ENCODE measurements at regions not wholly inside any gene's neighbourhood (a gene's known extent, or its start where the extent isn't known, plus 50 kb on each side); places are given as distances from the start of the nearest gene placed in this dataset.

GRCh38 chr6:150535818-150536220, 63.9 kb upstream of the PLEKHG1 start:
- no peak for DNase-seq (ENCODE audit: extremely low spot score)
- 97% methylated on average over 1 of the region's 1 CpG for WGBS
- Histone ChIP-seq H3K36me3 (ENCODE audit: insufficient read depth) (no peaks in the 10 kb centered on the region), H3K27ac (ENCODE audit: low read depth) (no peak overlapping the region), H3K4me1 (ENCODE audit: insufficient read depth) (no peaks in the 10 kb centered on the region), H3K4me3 (ENCODE audit: low read depth, low read length) (no peak overlapping the region)

DNA sequence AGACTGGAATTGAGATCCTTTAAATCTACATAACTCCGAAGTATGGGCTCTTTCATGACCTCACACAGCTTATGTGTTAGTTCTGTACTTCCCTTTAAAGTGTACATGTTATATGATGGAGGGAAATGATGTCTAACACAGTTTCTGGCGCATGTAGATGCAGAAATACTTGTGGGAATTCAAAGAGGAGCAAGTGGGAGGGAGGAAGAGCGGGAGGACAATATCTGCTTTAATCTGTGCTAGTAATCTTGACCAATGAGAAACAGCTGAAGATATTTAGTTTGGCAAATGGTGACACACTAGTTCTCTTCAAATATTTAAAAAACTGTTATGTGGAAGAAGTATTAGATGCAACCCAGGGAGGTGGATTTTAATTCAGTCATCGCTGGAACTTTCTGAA, 62.9 kb upstream of the PLEKHG1 start:
- 88% methylated on average over 4 of the region's 4 CpGs for WGBS
- no peak for DNase-seq (ENCODE audit: extremely low spot score)
- no peak overlapping the region for H3K4me3 ChIP-seq (ENCODE audit: low read depth, low read length)
- no peaks in the 10 kb centered on the region for H3K4me1 ChIP-seq (ENCODE audit: insufficient read depth)
- no peak overlapping the region for H3K27ac ChIP-seq (ENCODE audit: low read depth)
- H3K36me3 ChIP-seq (ENCODE audit: insufficient read depth) = no peaks in the 10 kb centered on the region

- DNase-seq (ENCODE audit: extremely low spot score) = no peak
- Histone ChIP-seq H3K4me1 (ENCODE audit: insufficient read depth) (no peaks in the 10 kb centered on the region), H3K27ac (ENCODE audit: low read depth) (no peak overlapping the region), H3K36me3 (ENCODE audit: insufficient read depth) (no peaks in the 10 kb centered on the region), H3K4me3 (ENCODE audit: low read depth, low read length) (no peak overlapping the region)
- 68% methylated on average over 4 of the region's 4 CpGs for WGBS
These were observed 62.2 kb upstream of the PLEKHG1 start for GRCh38 chr6:150537491-150537890.

GRCh38 chr6:150537893-150538292, 61.8 kb upstream of the PLEKHG1 start:
- DNase-seq (ENCODE audit: extremely low spot score) = no peak
- 45% methylated on average over 1 of the region's 1 CpG for WGBS
- Histone ChIP-seq H3K27ac (ENCODE audit: low read depth) (no peak overlapping the region), H3K4me1 (ENCODE audit: insufficient read depth) (no peaks in the 10 kb centered on the region), H3K4me3 (ENCODE audit: low read depth, low read length) (no peak overlapping the region), H3K36me3 (ENCODE audit: insufficient read depth) (no peaks in the 10 kb centered on the region)

- 96% methylated on average over 2 of the region's 2 CpGs for WGBS
- DNase-seq (ENCODE audit: extremely low spot score) = no peak
- no peaks in the 10 kb centered on the region for H3K4me1 ChIP-seq (ENCODE audit: insufficient read depth)
These were observed 60.6 kb upstream of the PLEKHG1 start for GRCh38 chr6:150539111-150539510.

GRCh38 chr6:150539568-150539967, 60.1 kb upstream of the PLEKHG1 start:
- Histone ChIP-seq H3K36me3 (ENCODE audit: insufficient read depth) (no peaks in the 10 kb centered on the region), H3K4me1 (ENCODE audit: insufficient read depth) (no peaks in the 10 kb centered on the region), H3K4me3 (ENCODE audit: low read depth, low read length) (no peak overlapping the region), H3K27ac (ENCODE audit: low read depth) (no peak overlapping the region)
- 83% methylated on average over 2 of the region's 2 CpGs for WGBS
- no peak for DNase-seq (ENCODE audit: extremely low spot score)

More at GRCh38 chr6:150539111-150539510, 60.6 kb upstream of the PLEKHG1 start:
- H3K27ac ChIP-seq (ENCODE audit: low read depth) = no peak overlapping the region
- no peak overlapping the region for H3K4me3 ChIP-seq (ENCODE audit: low read depth, low read length)
- H3K36me3 ChIP-seq (ENCODE audit: insufficient read depth) = no peaks in the 10 kb centered on the region

GRCh38 chr6:150541576-150541975, 58.1 kb upstream of the PLEKHG1 start:
- Histone ChIP-seq H3K4me3 (ENCODE audit: low read depth, low read length) (no peak overlapping the region), H3K27ac (ENCODE audit: low read depth) (no peak overlapping the region), H3K36me3 (ENCODE audit: insufficient read depth) (no peaks in the 10 kb centered on the region), H3K4me1 (ENCODE audit: insufficient read depth) (no peaks in the 10 kb centered on the region)
- 58% methylated on average over 2 of the region's 2 CpGs for WGBS
- DNase-seq (ENCODE audit: extremely low spot score) = no peak

- H3K36me3 ChIP-seq (ENCODE audit: insufficient read depth) = no peaks in the 10 kb centered on the region
These were observed 56.5 kb upstream of the PLEKHG1 start for GRCh38 chr6:150543178-150543577.

GRCh38 chr6:150544793-150545192, 54.9 kb upstream of the PLEKHG1 start:
- no peak for DNase-seq (ENCODE audit: extremely low spot score)
- no peak overlapping the region for H3K4me3 ChIP-seq (ENCODE audit: low read depth, low read length)
- no peaks in the 10 kb centered on the region for H3K4me1 ChIP-seq (ENCODE audit: insufficient read depth)
- no peaks in the 10 kb centered on the region for H3K36me3 ChIP-seq (ENCODE audit: insufficient read depth)
- 96% methylated on average over 2 of the region's 2 CpGs for WGBS
- H3K27ac ChIP-seq (ENCODE audit: low read depth) = no peak overlapping the region

More at GRCh38 chr6:150543178-150543577, 56.5 kb upstream of the PLEKHG1 start:
- no peak for DNase-seq (ENCODE audit: extremely low spot score)
- no peak overlapping the region for H3K27ac ChIP-seq (ENCODE audit: low read depth)
- H3K4me3 ChIP-seq (ENCODE audit: low read depth, low read length) = no peak overlapping the region
- no peaks in the 10 kb centered on the region for H3K4me1 ChIP-seq (ENCODE audit: insufficient read depth)

DNA sequence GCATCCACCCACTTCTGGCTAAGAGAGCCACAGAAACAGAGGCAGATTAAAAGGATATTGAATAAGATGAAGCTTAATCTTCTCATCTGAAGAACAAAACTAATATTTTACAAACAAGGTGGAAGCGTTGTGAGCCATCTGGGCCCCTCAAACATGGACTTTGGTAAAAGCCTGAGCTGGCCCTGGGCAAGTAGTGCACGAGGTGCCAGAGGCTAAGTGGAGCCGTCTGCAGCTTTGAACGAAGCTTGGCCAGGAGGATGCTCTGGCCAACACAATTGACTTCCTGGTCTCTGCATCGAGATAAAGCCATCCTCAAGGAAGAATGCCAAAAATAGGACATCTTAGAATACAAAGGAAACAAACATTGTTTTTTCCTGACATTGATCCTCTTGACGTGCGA, 53.2 kb upstream of the PLEKHG1 start:
- Histone ChIP-seq H3K27ac (ENCODE audit: low read depth) (no peak overlapping the region), H3K4me3 (ENCODE audit: low read depth, low read length) (no peak overlapping the region), H3K36me3 (ENCODE audit: insufficient read depth) (no peaks in the 10 kb centered on the region), H3K4me1 (ENCODE audit: insufficient read depth) (no peaks in the 10 kb centered on the region)
- no peak for DNase-seq (ENCODE audit: extremely low spot score)
- 41% methylated on average over 7 of the region's 7 CpGs for WGBS

GRCh38 chr6:150547502-150548222, 52.0 kb upstream of the PLEKHG1 start:
- Histone ChIP-seq H3K36me3 (ENCODE audit: insufficient read depth) (no peaks in the 10 kb centered on the region), H3K4me1 (ENCODE audit: insufficient read depth) (no peaks in the 10 kb centered on the region), H3K4me3 (ENCODE audit: low read depth, low read length) (no peak overlapping the region), H3K27ac (ENCODE audit: low read depth) (no peak overlapping the region)
- no peak for DNase-seq (ENCODE audit: extremely low spot score)
- whole genome bisulfite sequencing = 59% methylated on average over 11 of the region's 11 CpGs

DNA sequence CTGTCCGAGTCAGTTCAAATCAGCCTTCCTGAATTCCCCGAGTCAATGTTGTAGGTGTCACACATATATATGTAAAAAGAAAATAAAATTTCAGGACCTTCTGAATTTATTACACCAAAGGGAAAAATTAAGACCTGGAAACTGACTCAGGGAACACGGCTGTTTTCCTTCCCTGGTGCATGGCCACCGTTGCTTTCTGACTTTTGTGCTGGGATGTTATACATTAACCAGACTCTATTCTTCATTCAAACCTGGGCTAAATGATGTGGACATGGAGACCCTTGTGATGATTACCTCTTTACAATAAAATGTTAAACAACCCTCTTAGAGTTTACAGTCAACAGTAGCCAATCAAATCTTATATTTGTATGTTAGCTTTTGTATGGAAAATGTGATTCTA, 51.4 kb upstream of the PLEKHG1 start:
- WGBS = 94% methylated on average over 4 of the region's 4 CpGs
- no peak for DNase-seq (ENCODE audit: extremely low spot score)
- no peaks in the 10 kb centered on the region for H3K36me3 ChIP-seq (ENCODE audit: insufficient read depth)

DNA sequence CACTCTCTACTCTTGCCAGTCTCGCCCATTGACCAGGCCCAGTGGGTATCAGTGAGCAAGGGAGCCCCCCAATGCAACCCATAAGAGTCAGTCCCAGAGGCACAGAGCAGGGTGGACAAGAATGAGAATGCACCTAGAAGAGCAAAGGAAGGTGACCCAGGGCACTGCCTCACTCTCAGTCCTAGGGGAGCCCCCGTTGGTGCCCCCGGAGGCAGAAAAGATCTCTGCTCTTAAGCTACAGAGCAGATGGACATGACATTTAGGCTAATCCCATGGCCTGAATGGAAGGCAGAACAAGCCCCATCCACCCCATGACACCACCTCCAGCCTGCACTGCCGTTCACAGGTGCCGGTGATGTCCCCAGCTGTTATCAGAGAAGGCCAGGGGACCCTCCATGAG, 50.7 kb upstream of the PLEKHG1 start:
- no peak overlapping the region for H3K4me3 ChIP-seq (ENCODE audit: low read depth, low read length)
- no peak overlapping the region for H3K27ac ChIP-seq (ENCODE audit: low read depth)
- DNase-seq (ENCODE audit: extremely low spot score) = no peak
- H3K4me1 ChIP-seq (ENCODE audit: insufficient read depth) = no peaks in the 10 kb centered on the region
- 94% methylated on average over 5 of the region's 5 CpGs for WGBS
- no peaks in the 10 kb centered on the region for H3K36me3 ChIP-seq (ENCODE audit: insufficient read depth)

More for the DNA sequence above, 51.4 kb upstream of the PLEKHG1 start:
- Histone ChIP-seq H3K4me3 (ENCODE audit: low read depth, low read length) (no peak overlapping the region), H3K4me1 (ENCODE audit: insufficient read depth) (no peaks in the 10 kb centered on the region), H3K27ac (ENCODE audit: low read depth) (no peak overlapping the region)

DNA sequence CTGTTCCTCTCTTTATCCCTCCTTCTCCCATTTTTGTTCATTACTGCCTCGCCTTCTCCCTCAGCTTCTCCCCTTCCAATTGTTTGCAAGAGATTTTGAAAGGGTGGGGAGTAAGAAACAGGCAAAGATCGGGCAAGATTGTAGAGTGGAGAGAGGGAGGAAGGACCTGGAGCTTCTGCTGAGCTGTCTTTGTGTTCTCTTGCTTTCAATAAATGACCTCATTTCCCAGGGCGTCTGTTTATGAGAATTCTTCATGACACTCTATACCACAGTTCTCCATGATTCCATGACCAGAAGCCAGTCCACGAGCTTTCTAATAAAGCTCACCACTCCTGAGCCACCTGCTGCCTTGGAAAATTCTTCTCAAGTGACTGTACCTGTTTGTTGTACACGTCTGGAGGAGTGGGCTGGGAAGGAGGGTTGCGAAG, 50.0 kb upstream of the PLEKHG1 start:
- H3K27ac ChIP-seq (ENCODE audit: low read depth) = no peak overlapping the region
- no peak overlapping the region for H3K4me3 ChIP-seq (ENCODE audit: low read depth, low read length)
- no peak for DNase-seq (ENCODE audit: extremely low spot score)
- 80% methylated on average over 6 of the region's 6 CpGs for WGBS
- no peaks in the 10 kb centered on the region for H3K4me1 ChIP-seq (ENCODE audit: insufficient read depth)
- H3K36me3 ChIP-seq (ENCODE audit: insufficient read depth) = no peaks in the 10 kb centered on the region

Measured in urinary bladder (tissue), 3 donors.